GM19463 (cell line): ENCODE measurements at regions not wholly inside any gene's neighbourhood (a gene's known extent, or its start where the extent isn't known, plus 50 kb on each side); places are given as distances from the start of the nearest gene placed in this dataset.
"Not testable (repeated sequence)": the region's sequence is repeated elsewhere in the genome, so short reads cannot be mapped to it uniquely, and the experiment has no call there.

Experiments used
- ATAC-seq: cut with Tn5 transposase; IDR thresholded peaks from one replicate; pipeline ENCODE4 v1.9.1; 2021; ENCODE audit warnings: mild to moderate bottlenecking, moderate library complexity; ENCODE audit not compliant: unreplicated experiment

DNA sequence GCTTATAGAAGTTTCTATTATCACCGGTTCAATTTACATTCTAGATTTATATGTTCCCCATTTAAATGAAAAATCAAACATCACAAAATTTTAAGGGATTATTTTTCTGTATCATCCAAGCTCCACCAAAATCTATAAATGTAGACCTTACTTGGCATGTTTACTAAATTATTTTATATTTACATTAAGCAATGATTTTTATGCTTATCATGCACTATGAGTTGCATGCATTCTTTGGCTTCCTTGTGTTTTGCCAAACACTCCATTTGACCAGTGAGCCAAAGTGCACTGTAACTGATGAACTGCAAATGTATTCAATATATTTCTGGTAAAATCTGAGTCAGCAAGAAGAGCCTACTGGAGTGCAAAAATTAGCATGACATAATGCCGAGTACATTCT, 595.5 kb upstream of the PCDH7 start:
- not testable (repeated sequence) for ATAC-seq

DNA sequence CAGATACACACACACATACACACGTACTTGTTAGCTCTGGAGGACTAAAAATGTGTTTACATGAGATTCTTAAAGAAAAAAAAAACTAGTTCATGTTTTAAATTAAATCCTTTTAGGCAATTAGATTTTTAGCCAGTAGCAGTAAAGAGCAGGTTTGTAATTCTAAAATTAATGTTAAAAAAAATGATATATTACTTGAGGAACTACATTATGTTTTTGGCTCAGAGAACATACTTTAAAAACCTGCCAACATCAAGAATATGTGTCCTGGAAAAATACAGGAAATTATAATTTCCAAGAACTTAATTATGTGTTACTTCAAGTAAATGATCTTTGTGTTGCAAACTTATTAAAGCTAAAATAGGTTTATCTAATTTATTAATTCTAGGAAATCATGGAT, 594.3 kb upstream of the PCDH7 start:
- ATAC-seq, result no peak

DNA sequence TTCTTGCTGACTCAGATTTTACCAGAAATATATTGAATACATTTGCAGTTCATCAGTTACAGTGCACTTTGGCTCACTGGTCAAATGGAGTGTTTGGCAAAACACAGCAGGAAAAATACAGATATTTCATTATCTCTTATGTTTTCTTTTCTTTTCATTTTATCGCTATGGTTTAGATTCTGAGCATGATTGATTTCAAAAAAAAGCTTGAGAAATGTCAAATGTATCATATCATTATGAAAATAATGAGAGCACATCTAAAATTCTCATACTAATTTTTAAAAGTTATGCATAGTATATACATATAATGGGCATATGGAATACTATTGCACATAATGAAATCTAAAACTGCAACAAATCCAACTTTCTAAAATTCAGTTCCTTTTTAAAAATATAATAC, 593.8 kb upstream of the PCDH7 start:
- no peak for ATAC-seq

- ATAC-seq, result not testable (repeated sequence)
These were observed 571.3 kb upstream of the PCDH7 start for GRCh38 chr4:30148828-30149227.

DNA sequence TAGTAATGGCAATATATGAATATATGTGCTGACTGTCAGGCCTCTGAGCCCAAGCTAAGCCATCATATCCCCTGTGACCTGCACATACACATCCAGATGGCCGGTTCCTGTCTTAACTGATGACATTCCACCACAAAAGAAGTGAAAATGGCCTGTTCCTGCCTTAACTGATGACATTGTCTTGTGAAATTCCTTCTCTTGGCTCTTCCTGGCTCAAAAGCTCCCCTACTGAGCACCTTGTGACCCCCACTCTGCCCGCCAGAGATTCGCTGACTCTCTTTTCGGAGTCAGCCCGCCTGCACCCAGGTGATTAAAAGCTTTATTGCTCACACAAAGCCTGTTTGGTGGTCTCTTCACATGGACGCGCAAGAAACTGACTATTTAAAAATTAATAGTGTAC, 570.6 kb upstream of the PCDH7 start:
- ATAC-seq, result not testable (repeated sequence)

GRCh38 chr4:30153427-30153826, 566.7 kb upstream of the PCDH7 start:
- no peak for ATAC-seq

DNA sequence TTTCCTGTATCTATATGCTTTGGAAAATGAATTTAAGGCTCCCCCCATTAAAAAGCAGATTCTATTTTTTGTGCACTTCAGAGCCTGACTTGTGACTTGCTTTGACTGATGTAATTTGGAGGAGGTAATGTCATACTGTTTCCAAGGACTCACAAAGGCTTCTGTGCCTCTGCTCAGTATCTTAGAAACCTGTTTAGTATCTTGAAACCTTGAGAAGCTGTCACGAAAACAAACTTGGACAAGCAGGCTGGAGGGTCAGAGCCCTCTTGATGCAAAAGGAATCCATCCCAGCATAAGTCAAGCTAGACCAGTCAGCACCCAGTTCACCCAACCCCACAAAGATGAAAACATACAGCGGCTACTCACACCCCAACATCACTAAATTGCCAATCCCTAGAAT, 560.0 kb upstream of the PCDH7 start:
- no peak for ATAC-seq

- ATAC-seq, result no peak
These were observed 547.8 kb upstream of the PCDH7 start for GRCh38 chr4:30172416-30172815.

GRCh38 chr4:30181512-30181911, 538.7 kb upstream of the PCDH7 start:
- no peak for ATAC-seq

DNA sequence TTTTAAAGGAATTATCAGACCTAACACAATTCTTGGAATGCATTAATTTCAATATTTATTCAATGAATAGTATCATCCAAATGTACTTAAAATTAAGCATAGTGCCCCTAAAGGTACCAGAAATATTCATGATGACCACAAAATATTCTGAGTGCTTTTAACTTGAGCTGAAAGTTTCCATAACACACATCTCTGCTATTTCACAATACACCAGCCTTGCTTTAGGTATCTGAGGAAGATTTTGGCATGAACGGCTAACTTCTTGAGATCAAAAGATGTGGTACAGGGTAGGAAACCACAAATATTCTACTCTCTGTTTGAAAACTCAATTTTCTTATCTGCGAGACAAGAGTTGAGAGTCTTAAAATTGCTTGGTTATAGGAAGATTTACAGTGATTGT, 538.3 kb upstream of the PCDH7 start:
- no peak for ATAC-seq

DNA sequence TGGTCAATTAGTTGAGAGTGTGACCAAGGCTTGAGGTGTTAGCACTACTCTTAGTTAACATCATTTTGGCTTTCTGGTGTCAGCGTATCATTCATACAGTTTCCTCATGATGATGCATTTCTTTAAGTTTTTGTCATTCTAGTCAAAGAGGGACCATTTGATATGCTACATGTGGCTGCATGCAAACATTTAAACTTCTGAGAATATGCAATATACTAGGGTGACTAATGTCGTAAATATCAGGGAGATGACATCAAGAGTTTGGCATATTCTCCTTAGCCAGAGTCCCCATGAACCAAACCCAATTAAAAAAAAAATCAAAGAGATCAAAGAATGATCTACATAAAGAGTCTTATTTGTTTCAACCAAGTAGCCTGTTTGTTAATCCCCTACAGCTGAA, 537.4 kb upstream of the PCDH7 start:
- ATAC-seq, result no peak

GRCh38 chr4:30191902-30192301, 528.3 kb upstream of the PCDH7 start:
- no peak for ATAC-seq

GRCh38 chr4:30207389-30207788, 512.8 kb upstream of the PCDH7 start:
- ATAC-seq, result no peak

GRCh38 chr4:30208731-30209435, 511.3 kb upstream of the PCDH7 start:
- no peak for ATAC-seq

DNA sequence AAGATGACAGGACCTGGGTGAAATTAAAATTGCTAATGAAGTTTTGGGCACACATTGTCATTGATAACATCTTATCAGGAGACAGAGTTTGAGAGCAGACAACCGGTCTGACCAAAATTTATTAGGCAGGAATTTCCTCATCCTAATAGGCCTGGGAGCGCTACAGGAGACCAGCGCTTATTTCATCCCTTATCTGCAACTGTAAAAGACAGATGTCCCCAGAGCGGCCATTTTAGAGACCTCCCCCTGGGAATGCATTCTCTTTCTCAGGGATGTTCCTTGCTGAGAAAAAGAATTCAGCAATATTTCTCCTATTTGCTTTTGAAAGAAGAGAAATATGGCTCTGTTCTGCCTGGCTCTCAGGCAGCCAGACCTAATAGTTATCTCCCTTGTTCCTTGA, 504.2 kb upstream of the PCDH7 start:
- ATAC-seq, result not testable (repeated sequence)

- no peak for ATAC-seq
These were observed 475.0 kb upstream of the PCDH7 start for GRCh38 chr4:30245140-30245539.

GRCh38 chr4:30256116-30256832, 463.9 kb upstream of the PCDH7 start:
- no peak for ATAC-seq

GRCh38 chr4:30258949-30259348, 461.2 kb upstream of the PCDH7 start:
- ATAC-seq, result no peak

- no peak for ATAC-seq
These were observed 457.8 kb upstream of the PCDH7 start for GRCh38 chr4:30262379-30262778.

DNA sequence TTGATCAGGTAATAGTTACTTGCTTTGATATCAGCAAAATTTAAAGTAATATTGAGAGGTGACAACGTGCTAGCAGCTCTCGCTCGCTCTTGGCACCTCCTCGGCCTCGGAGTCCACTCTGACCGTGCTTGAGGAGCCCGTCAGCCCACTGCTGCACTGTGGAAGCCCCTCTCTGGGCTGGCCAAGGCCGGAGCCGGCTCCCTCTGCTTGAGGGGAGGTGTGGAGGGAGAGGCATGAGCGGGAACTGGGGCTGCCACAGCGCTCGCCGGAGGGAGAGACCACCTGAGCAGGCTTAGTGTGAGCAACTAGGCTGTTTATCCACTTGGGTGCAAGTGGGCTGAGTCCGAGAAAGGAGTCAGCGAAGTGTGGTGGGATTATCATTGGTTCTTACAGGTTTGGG, 455.7 kb upstream of the PCDH7 start:
- ATAC-seq, result no peak

DNA sequence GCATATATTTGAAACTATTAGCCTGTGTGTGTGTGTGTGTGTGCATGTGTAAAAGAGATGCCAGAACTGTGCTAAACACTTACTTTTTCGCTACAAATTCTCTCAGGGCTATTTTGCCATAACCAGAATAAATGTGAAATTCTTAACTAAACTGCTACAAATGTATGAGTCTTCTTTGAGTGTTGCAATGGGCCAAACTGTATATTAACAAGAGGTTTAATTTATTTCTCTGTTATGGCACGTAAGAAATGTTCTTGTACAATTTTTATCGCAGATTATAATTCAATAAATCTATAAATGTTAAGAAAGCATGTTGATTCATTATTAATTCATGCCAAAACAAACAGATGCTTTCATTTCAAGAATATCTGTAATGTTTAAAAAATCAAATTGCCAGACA, 454.5 kb upstream of the PCDH7 start:
- ATAC-seq, result no peak

GRCh38 chr4:30268370-30268769, 451.8 kb upstream of the PCDH7 start:
- no peak for ATAC-seq

DNA sequence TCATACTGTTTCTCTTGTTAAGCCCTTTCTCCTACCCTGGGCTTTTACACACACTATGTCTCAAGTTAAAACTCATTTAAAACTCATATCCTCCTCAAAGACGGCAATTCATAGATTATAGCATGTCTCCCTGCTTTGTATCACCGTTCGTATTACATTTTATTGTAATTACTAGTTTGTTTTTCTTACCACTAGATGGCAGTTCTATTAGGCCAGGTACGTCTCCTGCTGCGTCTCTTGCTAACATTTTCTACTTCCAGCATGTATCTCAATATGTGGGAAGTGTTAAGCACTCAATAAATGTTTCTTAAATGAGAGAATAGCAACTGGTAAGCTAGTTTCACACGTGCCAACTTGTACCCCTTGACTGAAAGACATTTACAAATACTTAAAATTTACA, 450.3 kb upstream of the PCDH7 start:
- ATAC-seq, result no peak
